ENCODE measurements at regions not wholly inside any gene's neighbourhood (a gene's known extent, or its start where the extent isn't known, plus 50 kb on each side); places are given as distances from the start of the nearest gene placed in this dataset.

DNA sequence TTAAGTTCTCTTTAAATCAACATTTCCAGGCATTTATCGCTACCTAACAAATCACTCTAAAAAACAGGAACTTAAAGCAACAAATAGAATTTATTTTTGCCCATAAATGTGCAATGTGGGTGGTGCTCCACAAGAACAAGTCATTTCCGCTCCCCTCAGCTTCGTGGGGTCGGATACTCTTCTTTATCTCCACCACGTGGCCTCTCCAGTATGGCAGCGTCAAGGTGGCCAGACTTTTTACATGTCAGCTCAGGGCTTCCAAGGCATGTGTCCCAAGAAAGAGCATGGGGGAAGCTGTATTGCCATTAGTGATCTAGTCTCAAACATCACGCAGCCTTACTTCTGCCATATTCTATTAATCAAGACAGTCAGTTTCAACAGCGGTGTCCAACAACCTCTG, 249.2 kb upstream of the NOCT start:
- TF ChIP-seq POLR2A (IDR thresholded peaks at IDR 0.05; ENCODE audit: low read length) = no peak
- no peak for TF ChIP-seq GATA1 (IDR thresholded peaks at IDR 0.05; ENCODE audit: low read depth, low read length)
- no peak for DNase-seq

DNA sequence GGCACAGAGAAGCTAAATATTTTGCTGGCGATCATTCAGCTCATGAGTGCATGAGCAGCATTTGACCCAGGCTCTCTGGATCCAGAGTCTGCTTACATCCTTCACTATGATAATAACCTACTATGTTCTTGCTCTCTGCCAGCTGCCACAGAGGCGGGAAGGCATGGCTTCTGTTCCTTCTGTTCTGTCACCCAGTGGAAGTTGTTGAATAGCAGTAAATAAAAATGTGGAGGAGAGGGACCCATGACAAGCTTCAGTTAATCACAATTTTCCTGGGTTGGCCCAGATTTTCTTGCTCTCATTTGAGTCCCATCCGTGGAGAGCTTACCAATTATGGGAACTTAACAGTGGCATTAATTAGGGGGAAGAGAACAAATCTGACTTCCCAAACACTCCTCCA, 250.1 kb upstream of the NOCT start:
- DNase-seq = no peak
- TF ChIP-seq POLR2A (IDR thresholded peaks at IDR 0.05; ENCODE audit: low read length) (no peak), GATA1 (IDR thresholded peaks at IDR 0.05; ENCODE audit: low read depth, low read length) (no peak)

DNA sequence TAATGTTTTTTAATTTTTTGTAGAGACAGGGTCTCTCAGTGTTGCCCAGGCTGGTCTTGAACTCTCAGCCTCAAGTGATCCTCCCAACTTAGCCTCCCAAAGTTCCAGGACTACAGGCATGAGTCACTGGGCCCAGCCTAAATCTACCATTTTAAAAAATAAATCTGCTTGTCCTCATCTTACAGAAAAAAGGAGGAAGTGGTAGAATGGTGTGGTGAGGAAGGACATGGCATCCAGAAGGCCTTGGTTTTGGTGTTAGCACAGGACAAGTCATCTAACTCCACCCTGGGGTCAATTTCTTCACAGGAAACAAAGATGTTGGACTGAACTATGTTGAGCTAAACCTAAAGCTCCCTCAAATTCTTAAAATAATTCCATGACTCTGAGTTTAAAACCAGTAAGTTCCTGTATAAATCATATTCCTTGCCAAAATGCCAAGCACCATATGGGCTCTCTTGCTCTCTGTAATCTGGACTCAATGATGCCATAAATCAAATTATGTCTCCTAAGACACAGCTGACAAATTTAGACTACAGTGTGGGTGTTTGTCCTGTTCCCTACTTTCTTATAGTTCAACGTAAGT, 253.9 kb upstream of the NOCT start:
- TF ChIP-seq GATA1 (IDR thresholded peaks at IDR 0.05; ENCODE audit: low read depth, low read length) (no peak), POLR2A (IDR thresholded peaks at IDR 0.05; ENCODE audit: low read length) (no peak)
- no peak for DNase-seq

DNA sequence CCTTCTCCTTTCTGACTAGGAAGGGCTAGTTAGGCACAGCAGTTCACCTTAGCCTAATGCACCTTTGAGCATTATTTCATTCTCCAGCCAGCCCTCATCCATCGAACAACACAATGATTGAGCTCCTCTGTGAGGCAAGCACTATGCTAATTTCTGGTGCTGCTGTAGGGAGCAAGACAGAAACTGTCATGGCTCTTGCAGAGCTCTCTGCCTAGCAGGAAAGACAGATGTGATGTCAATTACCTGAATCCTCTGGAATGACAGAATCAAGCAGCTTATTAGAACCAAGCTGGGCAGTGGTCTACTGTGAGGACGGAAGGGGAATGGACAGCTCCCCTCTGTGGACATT, 256.1 kb upstream of the NOCT start:
- TF ChIP-seq POLR2A (IDR thresholded peaks at IDR 0.05; ENCODE audit: low read length) (no peak), GATA1 (IDR thresholded peaks at IDR 0.05; ENCODE audit: low read depth, low read length) (no peak)
- no peak for DNase-seq

DNA sequence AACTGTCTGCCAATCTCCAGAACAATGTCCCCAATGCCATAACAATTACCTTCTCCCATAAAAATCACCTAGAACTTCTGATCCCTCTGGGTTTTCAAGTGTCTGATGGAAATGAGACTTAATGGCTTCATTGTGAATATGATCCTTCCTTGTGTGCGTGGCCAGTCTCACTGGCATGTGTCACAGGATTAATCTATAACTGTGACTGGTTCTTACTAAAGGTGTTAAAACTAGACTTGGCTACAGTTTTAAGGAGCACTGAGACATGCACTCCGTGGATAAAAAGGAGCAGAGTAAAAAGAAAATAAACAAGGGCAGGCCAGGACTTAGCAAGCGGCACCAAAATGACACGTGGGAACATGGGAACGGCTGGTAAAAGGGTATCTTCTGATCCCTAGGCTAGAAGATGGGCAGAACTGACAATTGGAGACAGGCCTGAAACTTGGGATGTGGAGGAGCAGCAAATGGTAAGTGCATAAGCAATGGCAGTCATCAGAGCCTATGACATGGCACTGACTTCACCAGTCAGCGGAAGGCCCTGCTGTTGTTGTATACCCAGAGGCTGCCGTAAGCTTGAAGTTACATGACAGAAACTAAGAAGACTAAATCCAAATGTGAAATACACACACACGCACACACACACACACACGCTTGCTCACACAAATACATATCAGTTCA, 256.6 kb upstream of the NOCT start:
- no peak for TF ChIP-seq POLR2A (IDR thresholded peaks at IDR 0.05; ENCODE audit: low read length)
- TF ChIP-seq GATA1 (IDR thresholded peaks at IDR 0.05; ENCODE audit: low read depth, low read length) = no peak

DNA sequence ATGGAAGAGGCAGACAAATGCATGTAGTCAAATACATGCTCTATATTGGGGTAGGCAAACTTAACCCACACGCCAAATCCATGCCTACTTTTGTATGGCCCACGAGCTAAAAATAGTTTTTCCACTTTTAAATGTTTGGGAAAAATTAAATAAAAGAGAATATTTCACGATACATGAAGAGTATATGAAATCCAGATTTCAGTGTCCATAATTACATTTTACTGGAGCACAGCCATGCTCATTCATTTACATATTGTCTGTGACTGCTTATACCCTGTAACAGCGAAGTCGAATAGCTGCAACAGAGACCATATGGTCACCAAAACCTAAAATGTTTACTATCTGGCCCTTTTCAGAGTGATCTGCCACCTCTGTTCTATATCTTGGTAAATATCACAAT, 257.4 kb upstream of the NOCT start:
- no peak for TF ChIP-seq GATA1 (IDR thresholded peaks at IDR 0.05; ENCODE audit: low read depth, low read length)
- TF ChIP-seq POLR2A (IDR thresholded peaks at IDR 0.05; ENCODE audit: low read length) = no peak
- no peak for DNase-seq

More for the DNA sequence above, 256.6 kb upstream of the NOCT start:
- no peak for DNase-seq

DNA sequence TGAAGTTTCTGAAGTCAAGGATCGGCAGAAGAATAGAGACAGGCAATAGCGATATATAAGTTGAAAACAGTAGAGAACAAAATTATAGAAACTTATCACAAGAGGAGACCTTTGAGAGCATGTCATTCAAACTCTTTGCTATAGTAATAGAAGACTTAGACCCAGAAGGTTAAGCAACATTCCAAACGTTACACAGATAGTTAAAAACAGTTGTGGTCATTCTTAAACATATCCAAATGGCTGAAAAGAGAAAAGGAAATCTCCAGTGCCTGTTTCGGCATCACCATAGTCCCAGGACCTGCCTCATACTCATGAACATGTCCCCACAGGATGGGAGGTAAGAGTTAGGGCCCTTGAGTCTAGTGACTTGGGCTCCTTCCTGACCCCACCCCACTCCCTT, 258.1 kb upstream of the NOCT start:
- TF ChIP-seq GATA1 (IDR thresholded peaks at IDR 0.05; ENCODE audit: low read depth, low read length) (no peak), POLR2A (IDR thresholded peaks at IDR 0.05; ENCODE audit: low read length) (no peak)
- no peak for DNase-seq

DNA sequence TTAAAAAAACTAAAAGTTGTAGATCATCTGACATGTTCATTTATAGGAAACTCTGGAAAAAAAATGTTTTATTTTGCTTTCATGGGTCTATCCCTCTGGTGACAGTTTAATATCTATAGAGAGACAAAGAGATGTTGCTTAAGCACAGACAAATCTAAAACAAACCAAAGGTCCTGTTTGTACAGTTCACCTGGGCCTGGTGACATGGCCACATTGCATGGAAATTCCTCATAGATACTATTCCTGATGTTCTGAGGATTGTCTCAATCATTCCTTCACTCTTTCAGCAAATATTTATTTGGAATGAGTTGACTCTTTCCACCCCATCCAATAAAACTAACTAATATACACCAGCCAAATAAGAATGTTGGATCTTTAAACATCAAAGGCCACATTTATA, 259.1 kb upstream of the NOCT start:
- DNase-seq = no peak
- TF ChIP-seq POLR2A (IDR thresholded peaks at IDR 0.05; ENCODE audit: low read length) (no peak), GATA1 (IDR thresholded peaks at IDR 0.05; ENCODE audit: low read depth, low read length) (no peak)

DNA sequence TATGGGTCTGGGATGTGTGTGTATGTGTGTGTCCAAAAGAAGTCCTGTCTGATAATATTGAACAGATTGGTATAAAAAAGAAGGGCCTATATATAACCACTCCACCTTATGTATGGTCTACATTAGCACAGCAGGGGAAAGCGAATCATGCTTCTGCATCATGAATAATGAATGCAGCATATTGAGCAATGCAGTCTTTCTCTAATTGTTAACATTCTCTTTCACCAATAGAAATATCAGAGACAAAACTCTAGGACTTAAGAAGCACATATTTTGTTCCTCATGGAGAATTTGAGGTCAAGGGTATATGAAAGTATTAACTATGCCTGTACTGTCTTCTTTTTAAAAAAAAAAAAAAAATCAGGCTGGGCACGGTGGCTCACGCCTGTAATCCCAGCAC, 264.3 kb upstream of the NOCT start:
- no peak for DNase-seq
- TF ChIP-seq POLR2A (IDR thresholded peaks at IDR 0.05; ENCODE audit: low read length) (no peak), GATA1 (IDR thresholded peaks at IDR 0.05; ENCODE audit: low read depth, low read length) (no peak)

DNA sequence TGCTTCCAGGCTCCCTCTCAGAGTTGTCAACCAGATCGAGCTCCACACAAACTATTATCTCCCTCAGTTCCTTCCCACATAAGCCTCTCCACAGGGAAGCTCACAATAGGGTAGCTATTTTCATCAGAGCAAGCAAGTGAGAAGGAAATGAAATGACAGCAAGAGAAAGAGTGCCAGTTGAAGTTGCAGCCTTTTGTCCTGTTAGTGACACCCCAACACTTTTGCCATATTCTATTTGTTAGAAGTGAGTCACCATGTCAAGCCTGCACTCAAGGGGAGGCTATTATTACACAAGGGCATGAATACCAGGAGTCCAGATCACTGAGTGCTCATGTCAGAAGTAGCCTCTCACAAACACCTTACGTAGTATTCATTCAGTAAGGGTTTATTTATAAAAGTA, 266.3 kb upstream of the NOCT start:
- no peak for DNase-seq
- TF ChIP-seq GATA1 (IDR thresholded peaks at IDR 0.05; ENCODE audit: low read depth, low read length) (no peak), POLR2A (IDR thresholded peaks at IDR 0.05; ENCODE audit: low read length) (no peak)

DNA sequence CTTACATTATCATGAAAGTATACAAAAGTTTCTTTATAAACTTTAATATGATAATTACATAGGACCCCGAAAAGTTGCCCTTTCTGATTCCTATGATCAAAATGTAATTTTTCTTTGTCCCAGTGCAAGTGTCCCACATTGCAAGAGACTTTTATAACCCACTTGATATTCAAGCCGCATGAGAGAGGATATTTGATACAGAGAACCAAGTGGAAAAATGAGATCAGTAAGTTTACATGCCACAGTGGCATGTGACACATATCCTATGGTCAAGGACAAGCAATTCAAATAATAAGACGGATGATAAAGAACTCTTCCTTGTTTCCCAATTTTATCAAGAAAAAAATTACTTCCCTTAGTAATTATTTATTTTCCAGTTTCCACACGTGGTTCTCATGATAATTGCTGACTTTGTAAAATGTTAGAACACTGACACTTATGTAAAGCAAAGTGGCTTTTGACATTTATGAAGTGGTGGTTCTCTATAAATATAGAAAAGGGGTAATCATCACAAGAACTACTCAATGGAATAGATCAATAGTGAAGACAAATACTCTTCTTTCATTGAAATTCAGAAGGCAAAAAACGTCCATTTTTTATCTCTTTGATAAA, 273.7 kb upstream of the NOCT start:
- DNase-seq = no peak
- TF ChIP-seq GATA1 (IDR thresholded peaks at IDR 0.05; ENCODE audit: low read depth, low read length) (no peak), POLR2A (IDR thresholded peaks at IDR 0.05; ENCODE audit: low read length) (no peak)

DNA sequence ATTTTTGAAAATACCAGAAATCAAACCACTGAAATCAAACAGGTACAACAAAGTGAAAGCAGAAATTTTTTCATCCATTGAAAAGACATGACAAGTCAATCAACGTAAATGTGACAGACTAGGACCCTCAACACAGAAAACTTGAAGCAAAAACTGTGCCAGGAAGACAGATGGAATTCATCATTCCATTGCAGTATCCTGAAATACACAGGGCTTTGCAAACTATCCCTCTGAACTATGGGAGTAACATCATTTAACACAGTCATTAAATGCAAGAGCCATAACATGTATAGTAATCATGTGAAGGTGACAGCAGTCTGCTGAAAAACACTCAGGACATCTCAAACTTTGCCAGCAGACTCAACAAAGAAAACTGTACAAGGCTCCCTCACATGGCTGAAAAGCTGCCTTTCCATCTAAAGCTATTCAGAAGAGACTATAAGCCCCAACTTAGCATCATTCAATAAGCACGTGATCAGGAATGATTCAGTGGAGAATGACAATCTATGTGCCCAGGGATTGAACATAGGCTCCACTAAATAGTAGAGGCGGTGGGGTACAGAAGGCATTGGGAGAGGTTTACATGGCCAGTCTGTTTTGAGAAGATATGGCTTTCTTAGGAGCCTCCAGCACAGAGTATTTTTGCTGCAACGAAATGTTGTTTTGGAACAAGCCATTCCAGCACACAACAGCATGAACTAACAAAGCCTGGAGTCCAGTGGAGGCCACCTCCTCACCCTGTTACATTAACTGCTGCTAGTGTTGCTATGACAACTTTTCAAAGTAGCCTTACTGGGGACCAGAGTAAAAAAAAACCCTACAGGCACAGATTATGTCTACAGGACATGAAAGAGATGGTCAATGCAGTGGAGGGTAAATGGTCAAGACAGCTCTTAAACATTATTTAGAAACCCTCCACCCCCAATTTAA, 274.5 kb upstream of the NOCT start:
- no peak for DNase-seq
- TF ChIP-seq GATA1 (IDR thresholded peaks at IDR 0.05; ENCODE audit: low read depth, low read length) = no peak
- no peak for TF ChIP-seq POLR2A (IDR thresholded peaks at IDR 0.05; ENCODE audit: low read length)

DNA sequence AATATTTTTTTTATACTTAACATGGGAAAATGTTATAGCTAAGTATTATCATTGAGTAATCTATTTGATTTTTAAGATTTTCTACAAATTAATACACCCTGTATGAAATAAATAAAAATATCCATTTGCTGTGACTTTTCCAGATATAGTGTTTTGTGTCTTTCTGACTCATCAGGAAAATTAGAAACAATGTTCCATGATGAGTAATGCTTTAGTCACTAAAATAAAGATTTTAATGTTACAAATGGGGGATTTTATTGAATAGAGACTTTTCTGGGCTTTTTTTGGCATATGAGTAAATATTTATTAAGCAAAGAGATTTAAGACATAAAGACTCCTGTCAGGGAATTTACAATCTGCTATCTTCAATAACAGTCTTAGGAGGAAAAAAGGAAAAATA, 279.2 kb upstream of the NOCT start:
- no peak for DNase-seq
- TF ChIP-seq GATA1 (IDR thresholded peaks at IDR 0.05; ENCODE audit: low read depth, low read length) = no peak
- no peak for TF ChIP-seq POLR2A (IDR thresholded peaks at IDR 0.05; ENCODE audit: low read length)

DNA sequence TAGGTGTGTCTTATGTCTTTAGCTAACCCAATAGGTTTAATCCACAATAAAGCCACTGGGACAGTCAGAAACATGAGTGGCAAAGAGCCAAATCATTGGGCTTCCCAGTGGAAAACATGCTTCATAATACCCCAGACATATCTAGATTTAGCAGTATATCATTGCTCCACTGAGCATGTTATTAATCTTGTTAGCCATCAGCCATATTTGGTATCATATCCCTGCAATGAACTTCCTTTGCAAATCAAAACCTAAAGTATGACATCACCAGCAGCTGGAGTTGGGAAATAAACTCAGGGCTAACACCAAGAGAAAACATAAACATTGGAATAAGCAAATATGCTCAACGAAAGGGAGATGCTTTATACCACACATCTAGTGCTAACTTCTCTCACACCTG, 280.8 kb upstream of the NOCT start:
- no peak for DNase-seq
- TF ChIP-seq GATA1 (IDR thresholded peaks at IDR 0.05; ENCODE audit: low read depth, low read length) (no peak), POLR2A (IDR thresholded peaks at IDR 0.05; ENCODE audit: low read length) (no peak)
